Calu3 (cell line): ENCODE measurements at regions not wholly inside any gene's neighbourhood (a gene's known extent, or its start where the extent isn't known, plus 50 kb on each side); places are given as distances from the start of the nearest gene placed in this dataset.

ENCODE experiments used
- BruUV-seq: library from RNA; stranded (reverse); fragments of 400-500 nt; replicated peaks from 2 replicates; lab custom pipeline; 2021; lab: Mats Ljungman, UMichigan
- CTCF ChIA-PET: fragments of 300-600 bp; sonication (Branson Sonifier 250); formaldehyde crosslinking; loops from one replicate; lab custom pipeline; 2022; ENCODE audit warnings: antibody characterized with exemption; lab: Charles Lee
- DNase-seq: peaks from one replicate; pipeline ENCODE4 v3.0.0; 2022
- H3K27ac Mint-ChIP-seq: one replicate; pipeline ENCODE4 v1.8.0; 2022; ENCODE audit warnings: mixed read lengths; ENCODE audit not compliant: unreplicated experiment
- H3K27me3 Mint-ChIP-seq: one replicate; pipeline ENCODE4 v1.8.0; 2022; ENCODE audit warnings: mixed read lengths; ENCODE audit not compliant: unreplicated experiment
- H3K36me3 Mint-ChIP-seq: one replicate; pipeline ENCODE4 v1.8.0; 2022; ENCODE audit warnings: mild to moderate bottlenecking, moderate library complexity, mixed read lengths; ENCODE audit not compliant: insufficient read depth, unreplicated experiment
- H3K4me1 Mint-ChIP-seq: one replicate; pipeline ENCODE4 v1.8.0; 2022; ENCODE audit warnings: mild to moderate bottlenecking, low read depth, mixed read lengths; ENCODE audit not compliant: unreplicated experiment
- H3K4me3 Mint-ChIP-seq: one replicate; pipeline ENCODE4 v1.8.0; 2022; ENCODE audit warnings: mild to moderate bottlenecking, low read depth, moderate library complexity, mixed read lengths; ENCODE audit not compliant: unreplicated experiment
- H3K9me3 Mint-ChIP-seq: one replicate; pipeline ENCODE4 v1.8.0; 2022; ENCODE audit warnings: low read depth, mixed read lengths; ENCODE audit not compliant: unreplicated experiment
- intact Hi-C: fragments of 100-400 bp; cut with micrococcal nuclease; formaldehyde crosslinking; loops from one replicate; pipeline ENCODE4 v1.10.0; 2022; ENCODE audit not compliant: unreplicated experiment
- TF ChIP-seq, protein P1 (sequence below): fragments of 200-600 bp; IDR thresholded peaks from one replicate; pipeline ENCODE4 v1.8.0; 2022; ENCODE audit warnings: antibody characterized with exemption; ENCODE audit not compliant: unreplicated experiment

DNA sequence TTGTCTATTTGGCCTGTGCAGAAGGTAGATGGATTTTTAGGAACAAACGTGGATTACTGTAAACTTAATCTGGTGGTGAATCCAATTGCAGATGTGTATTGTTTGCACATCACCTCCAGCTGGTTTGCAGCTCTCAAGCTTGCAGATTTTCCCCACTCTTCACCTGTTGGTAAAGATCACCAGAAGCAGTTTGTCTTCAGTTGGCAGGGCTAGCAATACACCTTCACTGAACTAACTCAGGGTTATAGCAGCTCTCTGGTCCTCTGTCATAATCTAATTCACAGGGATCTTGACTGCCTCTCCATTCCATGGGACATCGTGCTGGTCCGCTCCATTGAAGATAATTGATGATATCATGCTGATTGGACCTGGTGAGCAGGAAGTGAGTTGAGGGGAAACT is 181.5 kb downstream of the VAPA start:
- CTCF ChIA-PET = no interaction called here
- Mint-ChIP-seq H3K27ac (no peak overlapping the region), H3K27me3 (peaks cover 30% of the 10 kb centered on the region), H3K36me3 (no peaks in the 10 kb centered on the region), H3K4me1 (no peaks in the 10 kb centered on the region), H3K4me3 (no peak overlapping the region), H3K9me3 (no peaks in the 10 kb centered on the region)
- no TSS peak for BruUV-seq
- intact Hi-C loops = no loop called here
- no peak for DNase-seq
- TF ChIP-seq, protein P1, sequence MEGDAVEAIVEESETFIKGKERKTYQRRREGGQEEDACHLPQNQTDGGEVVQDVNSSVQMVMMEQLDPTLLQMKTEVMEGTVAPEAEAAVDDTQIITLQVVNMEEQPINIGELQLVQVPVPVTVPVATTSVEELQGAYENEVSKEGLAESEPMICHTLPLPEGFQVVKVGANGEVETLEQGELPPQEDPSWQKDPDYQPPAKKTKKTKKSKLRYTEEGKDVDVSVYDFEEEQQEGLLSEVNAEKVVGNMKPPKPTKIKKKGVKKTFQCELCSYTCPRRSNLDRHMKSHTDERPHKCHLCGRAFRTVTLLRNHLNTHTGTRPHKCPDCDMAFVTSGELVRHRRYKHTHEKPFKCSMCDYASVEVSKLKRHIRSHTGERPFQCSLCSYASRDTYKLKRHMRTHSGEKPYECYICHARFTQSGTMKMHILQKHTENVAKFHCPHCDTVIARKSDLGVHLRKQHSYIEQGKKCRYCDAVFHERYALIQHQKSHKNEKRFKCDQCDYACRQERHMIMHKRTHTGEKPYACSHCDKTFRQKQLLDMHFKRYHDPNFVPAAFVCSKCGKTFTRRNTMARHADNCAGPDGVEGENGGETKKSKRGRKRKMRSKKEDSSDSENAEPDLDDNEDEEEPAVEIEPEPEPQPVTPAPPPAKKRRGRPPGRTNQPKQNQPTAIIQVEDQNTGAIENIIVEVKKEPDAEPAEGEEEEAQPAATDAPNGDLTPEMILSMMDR = no peak

DNA sequence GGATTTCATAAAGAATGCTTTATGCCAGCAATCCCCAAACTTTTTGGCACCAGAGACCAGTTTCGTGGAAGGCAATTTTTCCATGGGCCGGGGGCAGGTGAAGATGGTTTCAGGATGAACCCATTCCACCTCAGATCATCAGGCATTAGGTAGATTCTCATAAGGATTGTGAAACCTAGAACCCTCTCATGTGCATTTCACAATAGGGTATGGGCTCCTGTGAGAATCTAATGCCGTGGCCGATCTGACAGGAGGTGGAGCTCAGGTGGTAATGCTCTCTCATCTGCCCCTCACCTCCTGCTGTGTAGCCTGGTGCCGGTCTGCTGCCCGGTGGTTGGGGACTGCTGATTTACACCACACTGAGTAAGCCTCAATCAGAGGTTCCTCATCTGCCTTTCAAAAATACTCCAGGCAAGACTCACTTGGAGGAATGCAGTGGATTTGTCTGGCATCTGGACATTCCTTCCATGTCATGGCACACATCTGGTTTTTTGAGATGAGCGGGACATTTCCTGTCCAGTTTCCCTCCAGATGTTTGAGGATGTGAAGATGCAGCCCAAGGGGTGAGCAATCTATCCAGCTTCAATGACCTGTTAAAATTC is 185.8 kb downstream of the VAPA start:
- TF ChIP-seq, protein P1 = no peak
- no peaks in the 10 kb centered on the region for H3K36me3 Mint-ChIP-seq
- H3K27me3 Mint-ChIP-seq = peaks cover 52% of the 10 kb centered on the region
- CTCF ChIA-PET = interaction anchor here (1.4 kb wide), 1 partner anchor 13 kb away, joined by 5 read pairs; no protein-coding TSS in a partner anchor
- no peak overlapping the region for H3K27ac Mint-ChIP-seq
- H3K4me1 Mint-ChIP-seq = no peaks in the 10 kb centered on the region
- no peak for DNase-seq
- peaks cover 3% of the 10 kb centered on the region for H3K9me3 Mint-ChIP-seq
- no TSS peak for BruUV-seq
- H3K4me3 Mint-ChIP-seq = no peak overlapping the region
- intact Hi-C loops = no loop called here

DNA sequence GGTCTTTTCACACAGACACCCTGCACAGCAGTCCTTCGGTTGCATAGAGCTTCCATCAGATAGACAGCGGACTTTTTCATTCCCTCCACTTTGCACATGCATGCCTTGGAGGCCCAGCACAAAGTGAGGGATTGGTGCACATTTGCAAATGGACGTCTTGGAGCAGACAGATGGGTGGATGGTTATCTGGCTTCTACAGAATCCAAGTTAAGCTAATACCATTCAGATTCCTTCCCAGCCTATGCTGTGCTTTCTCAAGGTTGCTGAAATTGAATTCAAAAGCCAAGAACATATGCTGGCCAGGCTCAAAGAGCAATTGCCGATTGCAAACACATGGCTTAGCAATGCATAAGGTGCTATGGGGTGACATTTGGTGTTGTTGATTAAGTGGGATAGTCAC is 186.4 kb downstream of the VAPA start:
- TF ChIP-seq, protein P1 = no peak
- Mint-ChIP-seq H3K9me3 (peaks cover 3% of the 10 kb centered on the region), H3K4me1 (no peaks in the 10 kb centered on the region), H3K27me3 (peaks cover 52% of the 10 kb centered on the region), H3K27ac (no peak overlapping the region), H3K4me3 (no peak overlapping the region), H3K36me3 (no peaks in the 10 kb centered on the region)
- intact Hi-C loops = no loop called here
- no TSS peak for BruUV-seq
- CTCF ChIA-PET = no interaction called here
- no peak for DNase-seq

DNA sequence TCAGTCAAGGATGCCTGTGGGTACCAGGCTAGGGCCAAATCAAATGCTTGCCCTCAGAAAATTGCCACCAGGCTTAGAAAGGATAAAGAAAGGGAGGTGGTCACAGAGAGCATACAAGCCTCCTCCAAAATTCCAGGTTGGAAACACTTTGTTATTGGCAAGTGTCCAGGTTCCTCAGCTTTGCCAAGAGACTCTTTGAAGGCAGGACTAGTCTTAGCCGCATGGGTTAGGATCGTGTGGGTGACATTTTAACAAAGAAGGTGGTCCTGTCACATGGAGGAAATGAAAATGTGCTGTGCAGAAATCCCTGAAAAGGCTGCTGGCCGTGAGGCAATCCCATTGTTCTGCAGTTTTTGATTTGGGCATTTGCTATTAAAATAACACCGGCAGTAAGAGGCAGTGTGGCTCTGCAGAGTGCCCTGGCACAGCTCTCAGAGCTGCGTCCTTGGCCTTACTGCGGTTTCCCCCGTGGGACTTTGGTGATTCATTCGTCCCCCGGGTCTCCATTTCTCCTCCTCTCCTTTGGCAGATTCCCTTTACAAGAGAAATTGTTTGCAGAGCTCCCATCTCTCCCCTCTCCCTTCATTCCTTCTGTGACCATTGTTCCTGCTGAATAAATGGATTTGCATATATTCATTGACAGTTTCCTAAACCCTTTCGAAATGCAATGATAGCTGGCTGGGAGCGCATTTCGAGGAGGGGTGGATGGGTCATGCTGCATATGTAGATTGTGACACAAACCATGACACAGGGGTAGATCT is 187.3 kb downstream of the VAPA start:
- H3K27me3 Mint-ChIP-seq = peaks cover 51% of the 10 kb centered on the region
- TF ChIP-seq, protein P1 = no peak
- no peak overlapping the region for H3K4me3 Mint-ChIP-seq
- no peak overlapping the region for H3K27ac Mint-ChIP-seq
- CTCF ChIA-PET = no interaction called here
- no peaks in the 10 kb centered on the region for H3K4me1 Mint-ChIP-seq
- H3K36me3 Mint-ChIP-seq = no peaks in the 10 kb centered on the region
- intact Hi-C loops = no loop called here
- no peak for DNase-seq
- no TSS peak for BruUV-seq
- peaks cover 3% of the 10 kb centered on the region for H3K9me3 Mint-ChIP-seq
